Erythroblast (primary cell): ENCODE measurements at regions not wholly inside any gene's neighbourhood (a gene's known extent, or its start where the extent isn't known, plus 50 kb on each side); places are given as distances from the start of the nearest gene placed in this dataset.

ENCODE experiments used
- GATA1 ChIP-seq: IDR thresholded peaks from 2 replicates; pipeline ENCODE4 v1.6.1; 2011; ENCODE audit warnings: low read depth, mild to moderate bottlenecking, control low read depth, low read length, moderate library complexity
- POLR2A ChIP-seq: IDR thresholded peaks from 2 replicates; pipeline ENCODE4 v1.6.1; 2011; ENCODE audit warnings: mild to moderate bottlenecking, low read length

- TF ChIP-seq POLR2A: no peak
- no peak for TF ChIP-seq GATA1
These were observed 56.1 kb upstream of the NLGN4Y start for GRCh38 chrY:14468151-14468683.
